Stimulated activated CD8-positive, alpha-beta memory T cell treated with anti-CD3 and anti-CD28 coated beads, Interleukin-4, amount 100 ng/mL, for 48 hours (primary cell): ENCODE measurements at regions not wholly inside any gene's neighbourhood (a gene's known extent, or its start where the extent isn't known, plus 50 kb on each side); places are given as distances from the start of the nearest gene placed in this dataset.
A peak's percentile ranks its signal among the peaks of the same experiment; 100 is the strongest.
"Not testable (repeated sequence)": the region's sequence is repeated elsewhere in the genome, so short reads cannot be mapped to it uniquely, and the experiment has no call there.

ENCODE experiments used
- DNase-seq: peaks from one replicate; pipeline ENCODE4 v3.0.0-alpha.2; 2020

- no peak for DNase-seq
Measured at GRCh38 chr1:121443001-121443540, 258.3 kb downstream of the SRGAP2C start.

DNA sequence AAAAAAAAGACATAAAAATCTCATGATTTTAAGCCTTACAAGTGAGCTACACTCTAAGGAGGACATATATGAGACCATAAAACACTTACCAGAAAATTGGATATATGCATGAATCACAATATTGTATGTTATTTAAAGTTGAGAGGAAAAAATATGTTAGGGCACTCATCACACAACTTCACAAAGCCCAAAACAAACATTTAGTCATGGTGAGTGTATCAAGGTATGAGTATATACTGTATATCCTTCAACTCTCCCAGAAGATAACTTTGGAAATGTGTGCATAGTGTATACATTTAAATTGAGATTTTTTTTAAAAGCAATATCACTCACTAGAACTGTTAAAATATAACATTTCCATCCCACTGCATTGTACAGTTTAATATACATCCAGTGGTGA, 259.3 kb downstream of the SRGAP2C start:
- no peak for DNase-seq

DNA sequence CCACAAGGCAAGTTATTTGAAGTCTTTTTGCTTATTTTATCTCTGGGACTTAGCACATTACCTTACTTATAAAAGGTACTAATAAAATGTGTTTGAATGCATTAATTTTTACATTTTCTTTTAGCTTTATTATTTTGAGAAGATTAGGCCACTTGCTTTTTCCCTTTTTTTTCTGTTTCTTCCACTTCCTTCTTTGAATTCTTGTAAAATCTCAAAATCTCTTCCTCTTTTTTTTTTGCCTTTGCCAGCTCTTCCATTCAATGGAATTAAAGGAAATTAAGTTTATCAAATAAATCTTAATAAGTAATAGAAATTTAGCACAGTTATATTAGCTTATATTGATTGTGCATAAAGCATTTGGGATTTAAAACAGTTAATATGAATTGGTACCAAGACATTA, 260.9 kb downstream of the SRGAP2C start:
- no peak for DNase-seq

GRCh38 chr1:121447280-121447923, 262.6 kb downstream of the SRGAP2C start:
- DNase-seq = not testable (repeated sequence)

- DNase-seq = not testable (repeated sequence)
Measured at GRCh38 chr1:121448064-121448463, 263.3 kb downstream of the SRGAP2C start.

GRCh38 chr1:121448851-121449250, 264.1 kb downstream of the SRGAP2C start:
- DNase-seq = no peak

- DNase-seq = no peak
Measured at GRCh38 chr1:121452484-121452883, 267.7 kb downstream of the SRGAP2C start.

- no peak for DNase-seq
Measured at GRCh38 chr1:121458291-121459048, 273.7 kb downstream of the SRGAP2C start.

GRCh38 chr1:121459235-121459634, 274.5 kb downstream of the SRGAP2C start:
- DNase-seq = no peak

GRCh38 chr1:121469395-121469794, 284.6 kb downstream of the SRGAP2C start:
- not testable (repeated sequence) for DNase-seq

DNA sequence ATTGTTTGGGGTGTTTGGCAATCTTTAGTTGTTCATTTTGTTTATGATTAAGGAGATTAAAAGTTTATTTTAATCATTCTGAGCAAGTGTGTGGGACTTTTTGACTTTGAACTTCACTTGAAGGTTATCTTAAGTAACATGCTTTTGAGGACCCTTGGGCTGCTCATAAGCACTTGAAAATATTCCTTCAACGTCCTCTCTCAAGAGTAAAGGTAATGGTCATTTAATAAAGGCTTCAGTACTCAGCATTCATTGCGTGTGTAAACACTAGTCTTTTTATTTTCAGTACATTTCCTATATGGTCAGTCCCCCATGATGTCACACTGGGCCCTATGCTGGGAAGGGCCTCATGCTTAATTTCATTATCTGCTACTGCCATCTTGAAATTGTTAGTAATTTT, 285.6 kb downstream of the SRGAP2C start:
- not testable (repeated sequence) for DNase-seq

DNA sequence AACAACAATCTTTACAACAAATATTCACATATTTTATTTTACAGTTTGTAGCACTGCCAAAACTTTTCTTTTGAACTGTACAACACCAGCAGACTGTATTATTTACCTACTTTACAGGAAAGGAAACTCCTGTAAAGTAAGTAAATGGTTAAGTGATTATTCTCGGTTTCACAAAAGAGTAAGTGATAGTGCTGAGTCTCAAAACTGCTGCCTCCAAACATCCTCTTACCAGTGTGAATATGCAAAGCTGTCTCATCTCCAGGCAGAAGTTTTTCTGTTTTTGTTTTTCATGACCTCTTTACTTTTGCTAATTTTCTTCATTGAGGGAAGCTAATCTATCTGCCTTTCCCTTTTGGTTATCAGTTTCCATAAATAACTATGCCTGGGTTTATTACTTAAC, 286.7 kb downstream of the SRGAP2C start:
- no peak for DNase-seq

DNA sequence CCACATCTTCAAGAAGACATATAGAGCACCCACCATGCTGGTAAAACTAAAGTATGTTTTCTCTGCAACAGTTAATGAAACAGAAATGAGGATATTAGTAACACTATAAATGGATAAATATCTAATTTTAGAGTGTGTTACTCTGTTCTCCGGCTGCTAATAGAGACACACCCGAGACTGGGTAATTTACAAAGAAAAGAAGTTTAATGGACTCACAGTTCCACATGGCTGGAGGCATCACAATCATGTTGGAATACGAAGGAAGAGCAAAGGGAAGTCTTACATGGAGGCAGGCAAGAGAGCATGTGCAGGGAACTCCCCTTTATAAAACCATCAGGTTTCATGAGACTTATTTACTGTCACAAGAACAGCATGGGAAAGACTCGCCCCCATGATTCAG, 287.2 kb downstream of the SRGAP2C start:
- no peak for DNase-seq

DNA sequence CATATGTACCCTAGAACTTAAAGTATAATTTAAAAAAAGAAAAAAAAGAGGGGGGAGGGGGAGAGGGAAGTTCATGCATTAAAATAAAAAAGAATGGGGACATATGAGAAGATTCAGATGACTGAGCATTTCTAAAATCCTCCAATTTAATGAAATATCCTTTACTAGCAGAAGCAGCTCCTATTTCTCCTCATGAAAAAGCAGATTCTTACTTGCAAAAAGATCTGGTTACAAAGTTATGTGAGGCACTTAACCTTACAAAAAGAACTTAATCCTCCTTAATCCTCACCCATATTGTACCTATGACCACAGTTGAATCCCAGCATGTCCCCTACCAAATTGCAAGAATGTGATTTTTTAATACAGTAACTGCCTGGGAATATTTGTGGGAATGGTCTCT, 298.5 kb downstream of the SRGAP2C start:
- DNase-seq = no peak

DNA sequence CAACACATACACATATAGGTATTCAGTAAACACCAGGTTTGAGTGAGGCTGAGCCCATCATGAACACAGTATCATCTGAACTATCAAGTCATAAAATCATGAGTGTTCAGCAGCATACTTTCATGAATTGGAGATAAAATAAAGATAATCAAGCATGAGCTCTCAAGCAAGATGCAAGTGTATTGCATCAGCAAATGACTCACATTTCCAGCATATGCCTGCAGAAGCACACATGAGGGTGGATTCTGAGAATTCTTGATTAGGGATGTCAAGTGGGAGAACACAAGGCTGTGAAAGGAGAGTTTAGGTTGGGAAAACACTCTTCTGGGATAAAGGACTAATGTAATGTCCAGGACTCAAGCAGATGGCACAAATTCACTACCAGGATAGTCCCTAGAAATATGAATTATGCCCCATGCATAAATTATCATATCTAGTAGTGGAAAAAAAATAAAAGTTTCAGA, 299.2 kb downstream of the SRGAP2C start:
- no peak for DNase-seq

DNA sequence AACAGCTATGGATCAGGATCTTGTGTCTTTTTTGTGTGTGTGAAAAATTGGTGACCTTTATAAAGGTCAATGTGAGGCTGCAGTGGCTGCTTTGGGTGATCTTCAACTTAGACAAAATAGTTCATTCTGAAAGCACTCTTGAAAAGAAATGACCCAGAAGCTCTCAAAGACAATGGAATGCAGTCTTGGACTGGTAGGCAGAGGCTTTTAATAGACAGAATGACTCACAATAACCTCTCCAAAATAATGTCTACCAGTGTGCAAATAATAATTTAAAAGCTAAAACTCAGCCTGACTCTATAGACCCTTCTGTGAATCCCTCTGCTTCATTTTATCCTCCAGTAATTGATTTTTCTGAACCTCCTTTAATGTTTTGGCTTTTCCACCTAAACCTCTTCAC, 310.0 kb downstream of the SRGAP2C start:
- not testable (repeated sequence) for DNase-seq

DNA sequence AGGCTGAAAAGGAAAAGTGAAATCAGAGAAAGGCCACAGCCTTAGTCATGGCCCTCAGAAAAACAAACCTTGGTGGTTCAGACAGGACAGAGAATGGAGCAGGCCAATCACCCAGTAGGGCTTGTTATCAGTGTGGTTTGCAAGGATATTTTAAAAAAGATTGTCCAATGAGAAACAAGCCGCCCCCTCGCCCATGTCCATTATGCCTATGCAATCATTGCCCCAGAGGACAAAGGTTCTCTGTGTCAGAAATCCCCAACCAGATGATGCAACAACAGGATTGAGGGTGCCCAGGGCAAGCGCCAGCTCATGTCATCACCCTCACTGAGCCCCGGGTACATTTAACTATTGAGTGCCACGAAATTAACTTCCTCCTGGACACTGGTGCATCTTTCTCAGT, 326.7 kb downstream of the SRGAP2C start:
- DNase-seq = peak; percentile 42

DNA sequence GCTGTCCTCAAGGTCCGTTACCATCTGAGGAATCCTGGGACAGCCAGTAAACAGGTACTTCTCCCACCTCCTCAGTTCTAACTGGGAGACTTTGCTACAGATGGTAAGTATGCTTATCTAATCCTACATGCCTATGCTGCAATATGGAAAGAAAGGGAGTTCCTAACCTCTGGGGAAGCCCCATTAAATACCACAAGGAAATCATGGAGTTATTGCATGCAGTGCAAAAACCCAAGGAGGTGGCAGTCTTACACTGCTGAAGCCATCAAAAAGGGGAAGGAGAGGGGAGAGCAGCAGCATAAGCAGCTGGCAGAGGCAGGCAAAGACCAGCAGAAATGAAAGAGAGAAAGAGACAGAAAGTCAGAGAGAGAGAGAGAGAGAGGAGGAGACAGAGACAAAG, 327.1 kb downstream of the SRGAP2C start:
- DNase-seq = not testable (repeated sequence)

GRCh38 chr1:121515235-121515634, 330.5 kb downstream of the SRGAP2C start:
- no peak for DNase-seq

- DNase-seq = peak; percentile 50
Measured at GRCh38 chr1:121516234-121516967, 331.6 kb downstream of the SRGAP2C start.

GRCh38 chr1:121517586-121518230, 332.9 kb downstream of the SRGAP2C start:
- no peak for DNase-seq

- DNase-seq = no peak
Measured at GRCh38 chr1:121518726-121519041, 333.9 kb downstream of the SRGAP2C start.
